ENCODE measurements at regions not wholly inside any gene's neighbourhood (a gene's known extent, or its start where the extent isn't known, plus 50 kb on each side); places are given as distances from the start of the nearest gene placed in this dataset.
"Not testable (repeated sequence)": the region's sequence is repeated elsewhere in the genome, so short reads cannot be mapped to it uniquely, and the experiment has no call there.

GRCh38 chr12:19999805-20000138 lies 368.6 kb upstream of the PDE3A start:
- no peak for DNase-seq

DNA sequence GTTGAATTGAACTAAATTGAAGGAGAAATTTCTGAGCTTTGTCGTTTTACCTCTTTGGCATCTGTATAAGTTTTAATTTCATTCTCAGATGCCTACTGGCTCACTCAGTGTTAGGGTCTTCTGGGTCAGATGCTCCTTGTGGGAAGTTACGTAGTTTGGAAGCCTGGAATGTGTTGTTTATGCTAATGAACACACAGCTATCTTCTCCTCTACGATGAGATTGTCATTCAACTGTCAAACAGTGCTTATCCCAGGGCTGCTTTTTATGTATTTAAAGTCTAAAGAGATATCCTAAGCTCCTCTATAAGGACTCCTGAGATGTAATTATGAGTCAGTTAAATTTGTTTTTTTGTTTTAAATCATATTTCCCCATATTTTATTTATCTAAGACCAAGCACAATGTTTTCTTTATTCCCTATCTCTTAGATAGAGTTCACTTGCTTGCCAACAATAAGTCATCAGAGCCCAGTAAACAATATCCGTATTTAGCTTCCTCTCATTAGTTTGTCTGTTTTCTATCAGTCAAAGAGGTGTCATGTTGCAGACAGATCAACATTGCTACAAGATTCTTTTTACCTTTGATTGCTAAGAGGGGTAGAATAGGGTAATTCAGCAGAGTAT lies 368.0 kb upstream of the PDE3A start:
- no peak for DNase-seq

DNA sequence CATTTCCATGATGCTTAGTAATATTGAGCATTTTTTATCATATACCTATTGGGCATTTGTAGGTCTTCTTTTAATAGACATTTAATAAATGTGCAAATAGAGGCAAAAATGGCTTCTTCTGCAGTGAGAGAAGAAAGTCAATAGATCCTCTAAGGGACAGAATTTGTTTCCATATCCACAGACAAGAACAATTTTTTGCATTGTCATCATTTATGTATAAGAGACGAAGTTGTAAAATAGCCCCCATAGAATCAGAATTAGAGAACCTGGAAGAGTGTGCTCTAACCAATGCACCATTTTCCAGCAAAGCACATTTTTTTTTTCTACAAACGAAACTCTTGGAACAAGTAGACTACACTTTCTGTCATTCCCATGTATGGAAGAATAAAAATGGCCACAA lies 365.1 kb upstream of the PDE3A start:
- DNase-seq, result no peak

DNA sequence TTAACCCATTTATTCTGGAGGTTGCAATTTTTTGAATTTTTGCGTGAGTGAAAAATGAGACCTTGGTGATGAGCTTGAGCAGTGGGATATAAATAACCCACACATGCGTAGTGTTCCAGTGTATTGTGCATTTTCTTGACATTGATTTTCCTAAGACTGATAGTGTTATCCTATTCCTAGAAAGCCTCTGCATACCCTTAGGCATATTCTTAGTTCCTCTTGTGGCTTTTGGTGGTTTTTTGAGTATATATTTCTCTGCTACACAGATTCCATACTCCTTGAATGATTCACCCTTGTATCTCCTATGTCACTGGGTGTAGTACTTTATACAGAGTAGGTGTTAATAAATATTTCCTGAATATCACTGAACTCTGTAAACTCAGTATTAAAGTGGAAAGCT lies 363.4 kb upstream of the PDE3A start:
- DNase-seq, result no peak

DNA sequence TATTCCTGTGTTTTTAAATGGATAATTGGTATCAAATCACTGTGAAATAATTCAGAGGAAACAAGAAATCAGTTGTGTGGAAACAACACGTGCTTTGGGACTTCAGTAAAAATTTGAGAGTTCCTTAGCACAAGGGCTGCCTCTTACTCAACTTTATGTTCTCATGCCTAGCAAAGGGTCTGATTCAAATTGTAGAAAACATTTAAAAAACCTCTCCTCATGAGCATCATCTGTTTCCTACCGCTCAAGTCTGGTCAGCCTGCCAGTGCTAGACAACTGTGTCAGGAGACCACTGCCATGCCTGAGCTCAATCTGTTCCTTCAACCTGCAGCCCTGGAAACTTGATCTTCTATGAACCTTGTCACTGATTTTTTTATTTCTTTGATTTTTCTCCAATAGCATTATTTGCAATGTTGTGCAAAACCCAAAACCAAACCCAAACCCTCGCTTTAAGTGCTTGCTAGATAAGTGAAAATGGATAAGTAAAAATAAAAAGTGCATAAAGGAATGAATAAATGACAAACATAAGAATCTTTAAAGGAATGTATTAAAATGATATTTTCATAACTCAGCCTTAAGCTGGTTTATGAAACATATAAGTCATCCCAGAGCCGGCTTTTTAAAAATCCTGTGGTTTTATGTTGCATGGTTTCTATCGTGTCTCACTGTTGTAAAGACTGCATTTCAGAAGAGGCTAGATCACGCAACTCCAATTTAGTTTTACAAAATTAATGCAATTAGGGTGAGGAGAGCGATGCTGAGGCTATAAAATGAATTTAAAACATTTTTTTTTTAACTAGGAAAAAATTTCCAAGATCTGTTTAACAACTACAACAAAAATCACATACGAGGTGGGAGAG lies 361.2 kb upstream of the PDE3A start:
- DNase-seq, result no peak

DNA sequence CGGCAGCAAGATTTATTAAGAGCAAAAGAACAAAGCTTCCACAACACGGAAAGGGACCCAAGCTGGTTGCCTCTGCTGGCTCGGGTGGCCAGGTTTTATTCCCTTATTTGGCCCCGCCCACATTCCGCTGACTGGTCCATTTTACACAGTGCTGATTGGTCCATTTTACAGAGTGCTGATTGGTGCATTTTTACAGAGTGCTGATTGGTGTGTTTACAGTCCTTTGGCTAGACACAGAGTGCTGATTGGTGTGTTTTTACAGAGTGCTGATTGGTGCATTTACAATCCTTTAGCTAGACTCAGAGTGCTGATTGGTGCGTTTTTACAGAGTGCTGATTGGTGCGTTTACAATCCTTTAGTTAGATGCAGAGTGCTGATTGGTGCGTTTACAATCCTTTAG lies 358.4 kb upstream of the PDE3A start:
- DNase-seq, result not testable (repeated sequence)

DNA sequence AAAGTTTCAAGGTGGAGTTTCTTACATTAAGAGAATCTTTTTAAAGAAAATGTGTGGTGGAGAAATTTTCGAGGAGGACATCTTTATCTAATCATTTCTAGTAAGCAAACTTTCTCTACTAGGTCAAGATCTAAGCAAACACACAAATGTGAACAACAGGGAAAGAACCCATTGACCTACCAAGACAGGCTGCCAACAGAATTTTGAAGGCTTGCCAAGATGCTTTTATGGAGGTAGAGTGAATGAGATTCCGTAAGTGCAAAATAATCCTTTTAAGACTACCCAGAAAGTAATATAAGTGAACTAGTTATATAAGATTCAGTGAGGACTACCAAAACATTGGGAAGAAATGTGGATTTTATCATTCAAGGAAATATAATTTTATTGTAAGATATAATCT lies 357.1 kb upstream of the PDE3A start:
- no peak for DNase-seq

DNA sequence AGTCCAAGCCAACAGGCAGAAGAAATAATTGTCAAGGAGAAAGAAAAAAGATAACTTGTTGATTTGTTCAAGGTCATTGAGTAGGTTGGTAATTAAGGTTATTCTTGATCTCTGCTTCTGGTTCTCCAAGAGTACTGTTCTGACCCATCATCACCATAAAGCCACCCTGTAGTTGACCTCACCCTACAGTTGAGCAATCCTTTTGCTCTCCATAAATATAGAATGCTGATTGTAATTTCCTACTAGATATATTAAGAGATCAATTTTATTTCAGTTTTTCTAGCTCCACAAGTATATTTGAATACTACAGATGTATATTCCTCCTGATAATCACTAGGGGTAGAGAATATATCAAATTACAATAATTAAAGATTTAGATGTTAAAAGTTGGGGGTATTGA lies 350.5 kb upstream of the PDE3A start:
- DNase-seq, result no peak

DNA sequence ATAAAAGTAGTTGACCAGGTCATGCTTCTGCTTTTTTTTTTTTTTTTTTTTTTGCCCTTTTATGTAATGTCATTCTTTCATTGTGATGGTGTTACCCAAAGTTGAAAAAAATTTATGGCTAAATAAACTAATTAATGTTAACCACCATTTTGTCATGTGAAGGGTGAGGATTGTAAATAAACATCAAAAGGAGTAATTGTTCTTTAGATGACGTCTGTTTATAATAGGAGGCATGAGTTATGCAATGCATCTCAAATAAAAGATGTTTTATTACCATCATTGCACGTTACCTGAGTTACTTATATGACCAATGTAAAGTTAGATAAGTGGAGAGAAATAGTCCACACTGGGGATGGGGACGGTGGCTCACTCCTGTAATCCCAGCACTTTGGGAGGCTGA lies 349.9 kb upstream of the PDE3A start:
- no peak for DNase-seq

DNA sequence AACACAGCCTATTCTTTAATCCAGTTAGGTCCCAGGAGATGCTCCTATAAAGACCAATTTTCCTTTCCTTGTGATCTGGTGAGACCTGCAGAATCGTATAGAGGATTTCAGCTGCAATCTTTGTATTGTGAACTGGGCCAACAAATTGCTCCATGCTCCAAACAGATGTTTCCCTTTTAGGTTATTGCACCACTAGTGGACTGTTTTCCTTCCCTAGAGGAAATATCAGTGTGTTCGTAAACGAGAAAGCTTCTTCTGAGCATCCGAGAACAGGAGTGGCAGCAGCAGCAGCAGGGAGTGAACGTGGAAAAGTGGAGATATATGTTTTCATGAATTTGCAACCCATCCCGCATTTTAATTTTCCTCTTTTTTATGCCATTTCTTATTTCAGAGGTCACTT lies 344.1 kb upstream of the PDE3A start:
- DNase-seq, result no peak

DNA sequence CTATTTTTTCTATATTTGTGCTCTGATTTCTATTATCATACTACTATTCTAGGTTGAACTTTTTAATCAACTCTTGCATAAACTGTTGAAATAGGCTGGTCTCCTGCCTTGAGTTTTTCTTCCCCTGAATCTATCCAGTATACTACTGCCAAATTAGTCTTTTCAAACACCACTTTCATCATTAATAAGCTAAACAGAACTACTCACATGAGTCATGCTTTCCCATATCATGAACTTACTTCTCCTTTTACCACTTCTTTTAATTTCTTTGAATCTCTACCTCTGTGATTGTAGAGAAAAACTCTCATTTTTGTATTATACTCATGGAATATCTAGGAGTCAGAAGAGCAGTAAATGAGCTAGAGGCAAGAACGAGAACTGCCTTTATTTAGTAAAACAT lies 340.3 kb upstream of the PDE3A start:
- DNase-seq, result no peak

- no peak for DNase-seq
Measured at GRCh38 chr12:20030826-20031225, 337.5 kb upstream of the PDE3A start.

- no peak for DNase-seq
Measured at GRCh38 chr12:20039562-20039961, 328.8 kb upstream of the PDE3A start.

DNA sequence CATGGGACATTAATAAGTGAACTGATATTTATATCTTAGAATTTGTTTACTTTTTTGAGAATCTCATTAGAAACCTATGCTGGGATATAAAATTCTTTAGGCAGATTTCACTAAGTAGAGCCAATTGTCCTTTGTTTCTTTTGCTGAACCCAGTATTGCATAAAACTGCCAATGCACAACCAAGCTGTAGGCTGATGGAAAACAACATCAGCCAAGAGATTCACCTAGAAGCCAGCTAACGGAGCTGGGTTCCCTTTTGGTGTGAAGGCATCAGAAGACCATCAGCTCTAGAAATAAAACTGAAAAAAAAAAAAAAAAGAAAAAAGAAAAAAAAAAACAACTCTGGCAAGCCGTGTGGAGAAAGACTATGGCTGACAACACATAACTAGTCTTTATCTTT lies 328.2 kb upstream of the PDE3A start:
- no peak for DNase-seq

DNA sequence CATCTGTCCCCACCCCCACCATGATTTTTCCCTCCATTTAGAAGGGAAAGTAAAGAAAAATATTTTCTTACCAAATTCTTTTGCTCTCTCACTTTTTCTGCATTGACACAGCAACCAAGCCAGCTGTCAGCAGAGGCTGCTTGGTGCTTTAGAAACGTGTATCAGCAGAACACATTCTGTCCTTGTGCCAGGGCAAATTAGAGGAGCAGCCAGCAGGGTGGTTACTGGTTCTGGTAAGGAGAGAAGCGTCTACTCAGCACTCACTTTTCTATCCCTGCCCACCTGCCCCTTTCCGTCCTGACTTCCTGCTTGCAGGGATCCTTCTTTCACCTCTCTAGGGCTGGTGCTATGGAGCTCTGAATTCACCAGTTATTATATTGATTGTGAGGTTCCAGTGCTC lies 327.5 kb upstream of the PDE3A start:
- peak; percentile 13 for DNase-seq

DNA sequence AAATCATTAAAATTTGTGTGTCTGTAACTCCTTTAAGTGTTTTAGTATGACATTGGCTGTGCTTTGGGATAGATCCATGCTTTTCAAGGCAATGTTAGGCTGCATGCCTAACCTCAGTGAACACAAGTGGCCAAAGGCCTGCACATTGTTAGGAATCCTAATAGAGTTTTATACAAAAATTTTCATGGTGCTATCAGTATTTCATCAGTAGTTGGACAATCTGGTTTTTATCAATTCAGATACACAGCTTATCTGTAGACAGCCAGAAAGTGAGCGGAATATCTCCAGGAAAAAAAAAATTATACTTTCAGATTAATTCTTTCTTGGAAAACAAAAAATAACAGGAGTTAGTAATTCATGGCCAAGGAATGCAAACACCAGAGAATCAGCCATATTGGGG lies 324.0 kb upstream of the PDE3A start:
- no peak for DNase-seq

DNA sequence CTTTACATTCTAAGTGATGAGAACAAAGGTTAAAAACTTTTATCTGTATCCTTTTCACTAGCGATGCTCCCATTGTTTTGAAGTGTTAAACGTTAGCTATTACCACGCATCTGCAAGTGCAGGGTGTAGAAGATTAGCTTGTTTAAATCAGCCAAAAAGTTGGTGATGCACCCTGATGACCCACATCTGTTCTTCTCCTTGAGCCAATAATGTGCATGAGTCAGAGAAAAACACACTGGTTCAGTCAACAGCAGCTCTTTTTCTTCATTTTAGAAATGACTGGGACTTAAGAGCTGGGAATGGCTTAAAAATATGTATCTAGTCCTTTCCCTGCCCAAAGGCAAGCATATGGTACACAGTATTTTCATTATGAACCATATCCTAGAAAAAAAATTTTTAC lies 323.5 kb upstream of the PDE3A start:
- DNase-seq, result no peak

DNA sequence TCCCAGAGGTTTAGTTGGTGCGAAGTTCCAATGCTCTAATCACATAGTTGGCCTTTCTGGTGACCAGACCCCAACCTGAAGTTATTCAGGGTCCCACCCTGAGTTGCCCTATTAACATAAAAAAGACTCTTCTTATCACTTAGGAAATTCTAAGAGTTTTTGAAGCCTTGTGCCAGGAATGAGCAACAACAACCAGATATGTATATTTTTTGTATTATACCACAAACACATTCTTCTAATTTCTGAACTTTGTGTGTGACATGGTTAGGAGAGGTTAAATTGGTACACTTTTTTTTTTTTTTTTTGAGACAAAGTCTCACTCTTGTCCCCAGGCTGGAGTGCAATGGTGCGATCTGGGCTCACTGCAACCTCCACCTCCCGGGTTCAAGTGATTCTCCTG lies 320.4 kb upstream of the PDE3A start:
- no peak for DNase-seq

GRCh38 chr12:20050221-20050620 lies 318.1 kb upstream of the PDE3A start:
- no peak for DNase-seq

- DNase-seq, result no peak
Measured at GRCh38 chr12:20053782-20054181, 314.6 kb upstream of the PDE3A start.

- no peak for DNase-seq
Measured at GRCh38 chr12:20055856-20056255, 312.5 kb upstream of the PDE3A start.

DNA sequence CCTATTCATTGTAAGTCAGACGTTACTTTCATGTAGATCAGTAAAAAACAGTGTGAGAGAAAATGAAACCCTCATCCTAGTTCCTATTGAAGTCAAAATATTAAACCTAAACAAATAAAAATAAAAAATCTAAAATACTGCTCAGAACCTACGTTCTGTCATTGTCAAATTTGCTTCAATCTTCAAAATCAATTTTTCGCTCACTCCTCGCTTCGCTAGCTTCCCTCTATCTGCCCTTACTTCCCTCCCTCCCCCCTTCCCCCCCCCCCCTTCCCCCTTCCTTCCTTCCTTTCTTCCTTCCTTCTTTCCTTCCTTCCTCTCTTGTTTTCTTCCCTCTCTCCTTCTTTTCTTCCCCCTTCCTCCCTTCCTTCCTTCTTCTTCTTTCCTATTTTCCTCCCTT lies 310.9 kb upstream of the PDE3A start:
- no peak for DNase-seq

- DNase-seq, result no peak
Measured at GRCh38 chr12:20063116-20063515, 305.2 kb upstream of the PDE3A start.

DNA sequence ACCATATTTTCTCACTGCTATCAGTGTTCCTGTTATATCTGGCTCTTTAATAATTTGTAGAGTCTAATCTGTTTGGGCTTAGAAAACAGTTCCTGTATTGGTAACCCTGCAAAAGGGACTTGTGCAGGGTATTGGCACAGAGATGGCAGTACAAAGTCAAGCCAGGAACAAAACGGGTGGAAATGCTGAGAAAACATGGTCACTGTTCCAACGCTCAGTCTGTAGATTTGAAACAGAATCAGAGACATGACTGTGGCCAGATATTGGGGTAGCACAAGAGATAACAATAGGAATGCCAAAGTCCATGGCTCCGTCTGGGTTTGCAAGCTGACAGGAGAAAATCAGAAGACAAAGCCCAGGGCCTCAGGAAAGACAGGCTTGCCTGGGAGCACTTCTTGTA lies 290.7 kb upstream of the PDE3A start:
- DNase-seq, result no peak

- DNase-seq, result no peak
Measured at GRCh38 chr12:20089077-20089476, 279.3 kb upstream of the PDE3A start.
